ENCODE measurements at regions not wholly inside any gene's neighbourhood (a gene's known extent, or its start where the extent isn't known, plus 50 kb on each side); places are given as distances from the start of the nearest gene placed in this dataset.

DNA sequence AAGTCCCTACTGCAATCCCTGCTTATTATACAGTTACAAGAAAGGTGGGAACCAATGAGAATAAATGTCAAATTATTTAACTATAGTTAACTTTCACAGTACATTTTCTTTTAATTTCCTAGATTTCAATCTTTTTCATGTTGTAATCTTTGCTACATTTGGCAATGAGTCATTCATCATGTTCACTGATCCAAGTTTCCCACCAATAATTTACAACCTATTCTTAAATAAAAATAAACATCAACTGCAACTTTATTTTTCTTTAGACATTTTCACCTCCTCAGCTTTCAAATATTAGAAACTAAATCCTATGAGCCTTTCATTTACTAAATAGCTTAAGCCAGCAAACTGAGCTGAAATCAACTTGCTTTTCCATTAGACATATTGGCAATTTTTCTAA is 541.3 kb upstream of the BTBD3 start (continued):
- TF ChIP-seq, protein P1, sequence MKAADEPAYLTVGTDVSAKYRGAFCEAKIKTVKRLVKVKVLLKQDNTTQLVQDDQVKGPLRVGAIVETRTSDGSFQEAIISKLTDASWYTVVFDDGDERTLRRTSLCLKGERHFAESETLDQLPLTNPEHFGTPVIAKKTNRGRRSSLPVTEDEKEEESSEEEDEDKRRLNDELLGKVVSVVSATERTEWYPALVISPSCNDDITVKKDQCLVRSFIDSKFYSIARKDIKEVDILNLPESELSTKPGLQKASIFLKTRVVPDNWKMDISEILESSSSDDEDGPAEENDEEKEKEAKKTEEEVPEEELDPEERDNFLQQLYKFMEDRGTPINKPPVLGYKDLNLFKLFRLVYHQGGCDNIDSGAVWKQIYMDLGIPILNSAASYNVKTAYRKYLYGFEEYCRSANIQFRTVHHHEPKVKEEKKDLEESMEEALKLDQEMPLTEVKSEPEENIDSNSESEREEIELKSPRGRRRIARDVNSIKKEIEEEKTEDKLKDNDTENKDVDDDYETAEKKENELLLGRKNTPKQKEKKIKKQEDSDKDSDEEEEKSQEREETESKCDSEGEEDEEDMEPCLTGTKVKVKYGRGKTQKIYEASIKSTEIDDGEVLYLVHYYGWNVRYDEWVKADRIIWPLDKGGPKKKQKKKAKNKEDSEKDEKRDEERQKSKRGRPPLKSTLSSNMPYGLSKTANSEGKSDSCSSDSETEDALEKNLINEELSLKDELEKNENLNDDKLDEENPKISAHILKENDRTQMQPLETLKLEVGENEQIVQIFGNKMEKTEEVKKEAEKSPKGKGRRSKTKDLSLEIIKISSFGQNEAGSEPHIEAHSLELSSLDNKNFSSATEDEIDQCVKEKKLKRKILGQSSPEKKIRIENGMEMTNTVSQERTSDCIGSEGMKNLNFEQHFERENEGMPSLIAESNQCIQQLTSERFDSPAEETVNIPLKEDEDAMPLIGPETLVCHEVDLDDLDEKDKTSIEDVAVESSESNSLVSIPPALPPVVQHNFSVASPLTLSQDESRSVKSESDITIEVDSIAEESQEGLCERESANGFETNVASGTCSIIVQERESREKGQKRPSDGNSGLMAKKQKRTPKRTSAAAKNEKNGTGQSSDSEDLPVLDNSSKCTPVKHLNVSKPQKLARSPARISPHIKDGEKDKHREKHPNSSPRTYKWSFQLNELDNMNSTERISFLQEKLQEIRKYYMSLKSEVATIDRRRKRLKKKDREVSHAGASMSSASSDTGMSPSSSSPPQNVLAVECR (CRISPR knock-in tag; IDR thresholded peaks at IDR 0.05; ENCODE audit: borderline replicate concordance), result no peak
- no peak for TF ChIP-seq ZNF850 (CRISPR knock-in tag; conservative IDR thresholded peaks at IDR 0.05)

DNA sequence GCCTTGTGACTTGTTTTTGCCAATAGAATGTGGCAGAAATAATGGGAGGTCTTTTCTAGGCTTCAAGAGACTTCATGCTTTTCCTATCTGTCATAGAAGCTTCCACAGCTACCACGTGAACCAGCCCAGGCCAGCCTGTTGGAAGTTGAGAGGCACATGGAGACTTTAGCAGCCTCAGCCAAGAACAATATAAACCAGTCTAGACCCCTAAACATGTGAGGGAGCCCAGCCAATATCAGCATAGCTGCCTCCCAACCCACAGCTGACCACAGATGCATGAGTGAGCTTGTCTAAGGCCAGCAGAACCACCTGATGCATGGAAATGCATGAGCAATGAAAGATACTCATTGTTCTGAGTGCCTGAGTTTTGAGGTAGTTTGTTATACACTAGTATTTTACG is 540.7 kb upstream of the BTBD3 start:
- TF ChIP-seq, protein P2, sequence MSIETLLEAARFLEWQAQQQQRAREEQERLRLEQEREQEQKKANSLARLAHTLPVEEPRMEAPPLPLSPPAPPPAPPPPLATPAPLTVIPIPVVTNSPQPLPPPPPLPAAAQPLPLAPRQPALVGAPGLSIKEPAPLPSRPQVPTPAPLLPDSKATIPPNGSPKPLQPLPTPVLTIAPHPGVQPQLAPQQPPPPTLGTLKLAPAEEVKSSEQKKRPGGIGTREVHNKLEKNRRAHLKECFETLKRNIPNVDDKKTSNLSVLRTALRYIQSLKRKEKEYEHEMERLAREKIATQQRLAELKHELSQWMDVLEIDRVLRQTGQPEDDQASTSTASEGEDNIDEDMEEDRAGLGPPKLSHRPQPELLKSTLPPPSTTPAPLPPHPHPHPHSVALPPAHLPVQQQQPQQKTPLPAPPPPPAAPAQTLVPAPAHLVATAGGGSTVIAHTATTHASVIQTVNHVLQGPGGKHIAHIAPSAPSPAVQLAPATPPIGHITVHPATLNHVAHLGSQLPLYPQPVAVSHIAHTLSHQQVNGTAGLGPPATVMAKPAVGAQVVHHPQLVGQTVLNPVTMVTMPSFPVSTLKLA (IDR thresholded peaks at IDR 0.05), result peak; percentile 77
- TF ChIP-seq, protein P3, sequence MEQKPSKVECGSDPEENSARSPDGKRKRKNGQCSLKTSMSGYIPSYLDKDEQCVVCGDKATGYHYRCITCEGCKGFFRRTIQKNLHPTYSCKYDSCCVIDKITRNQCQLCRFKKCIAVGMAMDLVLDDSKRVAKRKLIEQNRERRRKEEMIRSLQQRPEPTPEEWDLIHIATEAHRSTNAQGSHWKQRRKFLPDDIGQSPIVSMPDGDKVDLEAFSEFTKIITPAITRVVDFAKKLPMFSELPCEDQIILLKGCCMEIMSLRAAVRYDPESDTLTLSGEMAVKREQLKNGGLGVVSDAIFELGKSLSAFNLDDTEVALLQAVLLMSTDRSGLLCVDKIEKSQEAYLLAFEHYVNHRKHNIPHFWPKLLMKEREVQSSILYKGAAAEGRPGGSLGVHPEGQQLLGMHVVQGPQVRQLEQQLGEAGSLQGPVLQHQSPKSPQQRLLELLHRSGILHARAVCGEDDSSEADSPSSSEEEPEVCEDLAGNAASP (CRISPR knock-in tag; IDR thresholded peaks at IDR 0.05; ENCODE audit: borderline replicate concordance), result no peak
- TF ChIP-seq, protein P4, sequence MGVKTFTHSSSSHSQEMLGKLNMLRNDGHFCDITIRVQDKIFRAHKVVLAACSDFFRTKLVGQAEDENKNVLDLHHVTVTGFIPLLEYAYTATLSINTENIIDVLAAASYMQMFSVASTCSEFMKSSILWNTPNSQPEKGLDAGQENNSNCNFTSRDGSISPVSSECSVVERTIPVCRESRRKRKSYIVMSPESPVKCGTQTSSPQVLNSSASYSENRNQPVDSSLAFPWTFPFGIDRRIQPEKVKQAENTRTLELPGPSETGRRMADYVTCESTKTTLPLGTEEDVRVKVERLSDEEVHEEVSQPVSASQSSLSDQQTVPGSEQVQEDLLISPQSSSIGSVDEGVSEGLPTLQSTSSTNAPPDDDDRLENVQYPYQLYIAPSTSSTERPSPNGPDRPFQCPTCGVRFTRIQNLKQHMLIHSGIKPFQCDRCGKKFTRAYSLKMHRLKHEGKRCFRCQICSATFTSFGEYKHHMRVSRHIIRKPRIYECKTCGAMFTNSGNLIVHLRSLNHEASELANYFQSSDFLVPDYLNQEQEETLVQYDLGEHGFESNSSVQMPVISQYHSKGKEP (CRISPR knock-in tag; IDR thresholded peaks at IDR 0.05), result no peak
- TF ChIP-seq, protein P5, sequence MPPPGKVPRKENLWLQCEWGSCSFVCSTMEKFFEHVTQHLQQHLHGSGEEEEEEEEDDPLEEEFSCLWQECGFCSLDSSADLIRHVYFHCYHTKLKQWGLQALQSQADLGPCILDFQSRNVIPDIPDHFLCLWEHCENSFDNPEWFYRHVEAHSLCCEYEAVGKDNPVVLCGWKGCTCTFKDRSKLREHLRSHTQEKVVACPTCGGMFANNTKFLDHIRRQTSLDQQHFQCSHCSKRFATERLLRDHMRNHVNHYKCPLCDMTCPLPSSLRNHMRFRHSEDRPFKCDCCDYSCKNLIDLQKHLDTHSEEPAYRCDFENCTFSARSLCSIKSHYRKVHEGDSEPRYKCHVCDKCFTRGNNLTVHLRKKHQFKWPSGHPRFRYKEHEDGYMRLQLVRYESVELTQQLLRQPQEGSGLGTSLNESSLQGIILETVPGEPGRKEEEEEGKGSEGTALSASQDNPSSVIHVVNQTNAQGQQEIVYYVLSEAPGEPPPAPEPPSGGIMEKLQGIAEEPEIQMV (CRISPR knock-in tag; IDR thresholded peaks at IDR 0.05; ENCODE audit: low read depth), result no peak
- no peak for ATAC-seq
- no peaks in the 10 kb centered on the region for H3K79me2 ChIP-seq (ENCODE audit: insufficient read depth, low read length)
- H3K4me1 ChIP-seq (ENCODE audit: insufficient read depth, low read length), result peaks cover 7% of the 10 kb centered on the region
- no peaks in the 10 kb centered on the region for H3K27me3 ChIP-seq (ENCODE audit: control insufficient read depth in 1 of 2, insufficient read depth in 2 of 2, low read length in 2 of 2)
- no peak overlapping the region for H3K27ac ChIP-seq (ENCODE audit: extremely low read length, insufficient read depth, low read length)
- no peak for DNase-seq (ENCODE audit: low spot score)
- WGBS (ENCODE audit: low lambda C conversion rate), result 3% methylated on average over 2 of the region's 2 CpGs
- no peaks in the 10 kb centered on the region for H3K9me3 ChIP-seq (ENCODE audit: low read length)
- H2AFZ ChIP-seq (ENCODE audit: low read length), result no peak overlapping the region
- no peaks in the 10 kb centered on the region for H3K36me3 ChIP-seq (replicated peaks in 1 of 2; ENCODE audit: control insufficient read depth in 1 of 2, insufficient read depth in 2 of 2, low read length in 2 of 2)
- intact Hi-C loops (cut with micrococcal nuclease; ENCODE audit: unreplicated experiment) (no loop called here), in situ Hi-C loops (cut with HindIII; ENCODE audit: extremely low pct_ligation_motif_present, low pct_unique_long_range_greater_than_20kb) (no loop called here)
- POLR2A ChIA-PET, result no interaction called here
- H3K4me3 ChIP-seq (replicated peaks in 1 of 3; ENCODE audit: insufficient read depth in 1 of 3, low read depth in 2 of 3, low read length in 3 of 3), result no peak overlapping the region
- no peak overlapping the region for H3K4me2 ChIP-seq (ENCODE audit: low read depth, low read length)
- CTCF ChIA-PET (ENCODE audit: low intra/inter-chr PET ratio, low total read pairs), result no interaction called here
- no peak for FAIRE-seq
- no peak overlapping the region for H3K9ac ChIP-seq (ENCODE audit: insufficient read depth, low read depth, low read length)
- BruUV-seq (replicated peaks), result no TSS peak
- no peaks in the 10 kb centered on the region for H4K20me1 ChIP-seq (ENCODE audit: insufficient read depth, low read length)
